HuH-7 (cell line): ENCODE measurements at regions not wholly inside any gene's neighbourhood (a gene's known extent, or its start where the extent isn't known, plus 50 kb on each side); places are given as distances from the start of the nearest gene placed in this dataset.

Source experiments
- DNase-seq: peaks from one replicate; pipeline ENCODE4 v3.0.0; 2011; ENCODE audit warnings: low spot score

DNA sequence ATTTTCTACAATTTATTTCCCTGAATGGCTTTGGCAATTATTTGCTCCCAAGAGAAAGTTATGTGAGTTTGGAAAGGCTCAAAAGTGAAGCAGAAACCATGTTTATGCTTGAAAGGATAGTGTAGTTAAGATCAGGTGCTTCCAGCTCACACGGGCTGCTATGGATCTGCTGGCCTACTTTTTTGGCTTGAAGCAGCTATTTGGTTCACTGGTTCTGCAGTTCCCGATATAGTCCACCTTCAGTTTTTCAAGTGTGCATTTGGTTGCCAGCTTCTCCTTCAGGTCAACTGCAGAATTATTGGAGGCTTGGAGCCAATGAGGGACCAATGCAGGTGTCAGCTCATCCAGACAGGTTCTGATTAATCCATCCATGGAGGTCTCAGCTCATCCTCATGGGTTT lies 484.3 kb upstream of the SEMA3A start:
- DNase-seq: no peak

- DNase-seq: no peak
Measured at GRCh38 chr7:84677117-84677732, 482.6 kb upstream of the SEMA3A start.

DNA sequence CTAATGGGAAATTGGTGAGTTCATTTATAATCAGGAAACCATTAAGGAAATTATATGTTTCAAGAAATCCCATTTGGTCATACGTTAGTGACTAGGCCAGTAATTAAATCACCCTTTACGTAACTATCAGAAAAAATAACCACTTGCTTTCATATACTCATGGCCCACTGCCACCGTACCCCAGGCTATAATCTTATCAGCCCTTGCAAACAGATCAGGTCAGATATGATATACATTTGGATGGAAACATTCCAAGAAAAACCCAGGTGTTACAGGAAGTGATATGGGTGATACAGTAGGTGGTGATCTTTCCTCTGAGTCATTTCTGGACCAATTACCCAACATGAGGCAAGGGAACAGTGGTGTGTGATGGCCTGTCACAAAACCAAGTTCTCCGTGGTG lies 481.0 kb upstream of the SEMA3A start:
- DNase-seq: no peak

DNA sequence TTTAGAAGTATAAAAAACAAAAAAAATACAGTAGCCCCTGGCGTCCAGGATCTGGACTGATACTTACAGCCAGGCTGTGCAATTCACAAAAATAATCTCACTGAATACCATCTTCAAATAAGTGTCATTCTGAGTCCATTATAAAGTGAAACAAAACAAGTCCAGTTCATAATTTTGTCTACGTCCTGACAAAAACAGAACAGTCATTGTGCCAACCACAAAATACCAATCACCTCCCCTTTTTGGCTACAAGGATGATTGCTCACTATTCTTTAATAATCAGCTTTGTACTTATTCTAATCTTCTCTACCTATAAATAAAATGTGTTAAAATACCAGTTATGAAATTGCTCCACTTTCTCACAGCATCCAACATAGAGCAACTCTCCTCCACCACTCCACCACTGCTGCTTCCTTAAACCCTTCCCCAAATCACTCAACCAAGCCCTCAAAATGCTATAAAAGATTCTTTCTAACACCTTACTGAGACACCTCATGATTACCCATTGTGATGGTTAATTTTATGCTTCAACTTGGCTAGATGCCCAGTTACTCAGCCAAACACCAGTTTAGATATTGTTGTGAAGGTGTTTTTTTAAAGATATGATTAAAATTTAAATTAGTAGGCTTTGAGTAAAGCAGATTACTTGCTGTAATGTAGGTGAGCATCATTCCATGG lies 479.8 kb upstream of the SEMA3A start:
- DNase-seq: no peak

DNA sequence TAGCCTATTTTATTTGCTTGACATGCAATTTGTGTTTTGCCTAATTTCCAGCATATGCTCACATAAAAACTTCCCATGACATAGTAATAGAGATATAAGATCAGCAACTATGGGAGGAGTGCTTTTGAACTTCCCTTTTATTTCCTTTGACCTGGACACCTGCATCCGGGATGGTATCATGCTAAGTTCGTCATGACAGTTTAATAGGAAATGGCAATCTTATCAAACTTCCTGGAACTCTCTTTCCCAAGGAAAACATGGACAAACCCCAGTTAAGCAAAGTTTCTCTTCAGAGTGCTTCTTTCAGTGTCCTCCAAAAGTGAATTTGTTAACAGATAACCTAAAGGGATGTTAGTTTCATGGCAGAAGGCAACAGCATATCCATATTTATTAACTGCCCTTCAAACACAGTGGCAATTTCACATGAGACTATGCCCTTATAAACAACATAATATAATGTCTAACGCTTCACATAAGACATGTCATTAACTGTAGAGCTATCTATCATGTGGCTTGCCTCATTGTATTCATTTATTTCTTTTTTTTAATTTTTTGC lies 474.7 kb upstream of the SEMA3A start:
- no peak for DNase-seq

GRCh38 chr7:84668116-84668515 lies 473.5 kb upstream of the SEMA3A start:
- no peak for DNase-seq

DNA sequence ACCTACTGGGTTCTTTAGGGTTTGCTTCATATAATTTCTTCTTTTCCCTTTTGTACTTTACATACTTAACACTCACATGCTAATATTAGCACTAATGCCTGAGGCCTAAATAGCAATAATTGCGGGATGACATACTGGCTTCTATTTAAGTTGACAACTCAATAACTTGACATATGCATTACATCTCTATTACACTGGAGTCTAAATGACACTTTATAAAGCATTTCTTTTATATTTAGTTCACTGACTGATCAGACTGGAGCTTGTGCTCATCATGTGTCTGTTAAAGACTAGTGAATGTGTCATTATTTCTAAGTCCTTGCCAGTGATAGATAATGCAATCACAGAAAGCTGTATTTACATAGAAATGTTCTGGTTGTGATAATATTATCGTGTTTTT lies 472.1 kb upstream of the SEMA3A start:
- DNase-seq: no peak

DNA sequence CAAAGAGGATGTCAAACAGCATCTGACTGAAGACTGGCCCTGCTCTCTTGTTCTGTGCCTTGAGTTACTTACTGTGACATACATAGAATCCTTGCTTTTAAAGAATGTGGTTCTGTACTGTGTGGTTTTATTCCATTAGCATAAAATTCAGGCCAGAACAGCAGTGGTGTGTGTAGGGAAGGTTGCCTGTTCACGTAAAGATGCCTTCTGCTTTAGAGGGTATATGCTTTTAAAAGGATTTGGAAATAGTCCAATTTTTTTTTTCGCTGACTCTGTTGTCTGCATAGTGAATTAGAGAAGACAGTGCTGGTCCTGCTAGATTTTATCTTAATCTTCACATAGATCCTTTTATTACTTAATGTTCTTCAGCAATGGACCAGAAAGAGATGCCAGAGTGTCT lies 470.8 kb upstream of the SEMA3A start:
- DNase-seq: no peak

- no peak for DNase-seq
Measured at GRCh38 chr7:84664626-84665025, 470.0 kb upstream of the SEMA3A start.

DNA sequence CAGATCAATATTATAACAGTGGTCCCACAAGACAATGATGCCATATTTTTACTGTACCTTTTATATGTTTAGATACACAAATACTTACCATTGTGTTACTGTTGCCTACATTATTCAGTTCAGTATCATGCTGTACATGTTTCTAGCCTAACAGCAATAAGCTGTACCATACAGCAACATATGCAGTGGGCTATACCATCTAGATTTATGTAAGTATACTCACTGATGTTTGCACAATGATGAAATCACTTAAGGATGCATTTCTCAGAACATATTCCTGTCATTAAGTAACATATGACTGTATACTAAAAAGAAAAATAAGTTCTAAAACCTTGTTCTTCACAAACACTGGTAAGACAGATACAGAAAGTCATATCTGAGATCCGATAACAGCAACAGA lies 468.6 kb upstream of the SEMA3A start:
- DNase-seq: no peak

DNA sequence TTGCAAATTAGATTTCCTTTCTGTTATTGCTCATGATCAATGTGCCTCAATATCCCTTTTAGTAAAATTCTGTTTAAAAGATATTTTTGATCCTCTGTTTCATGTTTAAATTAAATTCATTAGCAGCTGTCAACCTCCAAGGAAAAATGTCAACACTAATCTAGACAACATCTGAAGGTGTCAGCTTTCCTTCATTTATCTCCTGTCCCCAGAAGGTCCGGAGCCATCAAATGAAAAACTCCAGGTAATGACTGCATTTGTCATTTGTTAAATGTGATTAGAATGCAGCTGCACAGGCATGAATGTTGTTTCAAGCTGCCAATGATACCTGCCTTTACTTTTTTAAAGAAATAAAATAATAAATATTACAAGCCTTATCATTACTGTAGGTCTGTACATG lies 463.7 kb upstream of the SEMA3A start:
- no peak for DNase-seq

- no peak for DNase-seq
Measured at GRCh38 chr7:84654273-84654672, 459.7 kb upstream of the SEMA3A start.

GRCh38 chr7:84651876-84652275 lies 457.3 kb upstream of the SEMA3A start:
- no peak for DNase-seq

GRCh38 chr7:84647797-84648757 lies 453.5 kb upstream of the SEMA3A start:
- DNase-seq: no peak

DNA sequence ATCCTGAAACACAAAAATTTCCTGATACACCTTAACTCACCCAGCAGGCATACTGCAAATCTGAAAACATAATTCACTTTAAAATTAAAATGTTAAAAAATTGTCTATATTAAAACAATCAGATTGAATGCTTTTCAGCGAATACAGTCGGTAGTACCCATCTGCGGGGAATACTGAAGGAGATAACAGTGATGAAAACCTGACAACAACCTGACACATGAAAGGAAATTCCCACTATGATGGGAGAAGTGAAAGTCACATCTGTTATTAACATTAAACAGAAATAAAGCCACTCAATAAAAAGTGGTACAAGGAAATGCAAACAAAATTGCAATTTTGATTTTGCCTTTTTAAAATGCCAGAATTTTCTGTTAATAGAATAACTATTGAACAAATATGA lies 448.0 kb upstream of the SEMA3A start:
- no peak for DNase-seq

- DNase-seq: no peak
Measured at GRCh38 chr7:84640637-84641036, 446.0 kb upstream of the SEMA3A start.

GRCh38 chr7:84638339-84638697 lies 443.7 kb upstream of the SEMA3A start:
- DNase-seq: no peak

GRCh38 chr7:84637568-84638338 lies 443.2 kb upstream of the SEMA3A start:
- no peak for DNase-seq

DNA sequence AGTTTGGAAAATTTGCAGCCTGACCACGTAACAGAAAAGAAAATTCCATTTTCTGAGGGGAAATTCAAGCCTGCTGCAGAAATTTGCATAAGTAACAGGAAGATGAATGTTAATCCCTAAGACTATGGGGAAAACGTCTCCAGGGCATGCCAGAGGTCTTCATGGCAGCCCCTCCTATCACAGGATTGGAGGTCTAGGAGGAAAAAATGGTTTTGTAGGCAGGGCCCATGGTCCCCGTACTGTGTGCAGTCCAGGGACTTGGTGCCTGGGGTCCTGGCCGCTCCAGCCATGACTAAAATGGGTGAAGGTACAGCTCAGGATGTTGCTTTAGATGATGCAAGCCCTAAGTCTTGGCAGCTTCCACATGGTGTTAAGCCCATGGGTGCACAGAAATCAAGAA lies 437.3 kb upstream of the SEMA3A start:
- no peak for DNase-seq

DNA sequence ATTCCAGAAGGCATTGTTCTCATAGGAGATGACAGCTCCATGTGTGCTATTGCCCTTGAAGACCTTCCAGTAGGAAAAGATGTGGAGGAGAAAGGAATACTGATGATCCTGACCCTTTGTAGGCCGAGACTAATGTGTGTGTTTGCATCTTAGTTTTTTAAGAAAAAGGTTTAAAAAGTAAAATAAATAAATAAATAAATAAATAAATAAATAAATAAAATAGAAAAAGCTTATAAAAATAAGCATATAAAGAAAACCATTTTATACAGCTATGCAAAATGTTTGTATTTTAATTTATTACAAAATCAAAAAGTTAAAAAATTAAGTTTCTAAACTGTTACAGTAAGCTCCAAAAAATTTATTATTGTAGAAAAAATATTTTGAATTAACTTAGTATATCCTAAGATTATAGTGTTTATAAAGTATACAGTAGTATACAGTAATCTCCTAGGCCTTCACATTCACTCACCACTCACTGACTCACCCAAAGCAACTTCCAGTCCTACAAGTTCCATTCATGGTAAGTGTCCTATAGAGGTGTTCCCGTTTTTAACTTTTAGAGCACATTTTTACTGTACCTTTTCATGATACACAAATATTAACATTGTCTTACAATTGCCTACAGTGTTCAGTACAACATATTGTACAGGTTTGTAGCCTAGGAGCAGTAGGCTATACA lies 435.2 kb upstream of the SEMA3A start:
- no peak for DNase-seq

- DNase-seq: no peak
Measured at GRCh38 chr7:84629216-84629615, 434.6 kb upstream of the SEMA3A start.
